LNCAP (cell line): ENCODE measurements at regions not wholly inside any gene's neighbourhood (a gene's known extent, or its start where the extent isn't known, plus 50 kb on each side); places are given as distances from the start of the nearest gene placed in this dataset.

ENCODE experiments used
- TF ChIP-seq, protein P1 (sequence below): fragments of 450-650 bp; IDR thresholded peaks from 2 replicates; pipeline ENCODE4 v1.5.1; 2017; ENCODE audit warnings: mild to moderate bottlenecking

- TF ChIP-seq, protein P1, sequence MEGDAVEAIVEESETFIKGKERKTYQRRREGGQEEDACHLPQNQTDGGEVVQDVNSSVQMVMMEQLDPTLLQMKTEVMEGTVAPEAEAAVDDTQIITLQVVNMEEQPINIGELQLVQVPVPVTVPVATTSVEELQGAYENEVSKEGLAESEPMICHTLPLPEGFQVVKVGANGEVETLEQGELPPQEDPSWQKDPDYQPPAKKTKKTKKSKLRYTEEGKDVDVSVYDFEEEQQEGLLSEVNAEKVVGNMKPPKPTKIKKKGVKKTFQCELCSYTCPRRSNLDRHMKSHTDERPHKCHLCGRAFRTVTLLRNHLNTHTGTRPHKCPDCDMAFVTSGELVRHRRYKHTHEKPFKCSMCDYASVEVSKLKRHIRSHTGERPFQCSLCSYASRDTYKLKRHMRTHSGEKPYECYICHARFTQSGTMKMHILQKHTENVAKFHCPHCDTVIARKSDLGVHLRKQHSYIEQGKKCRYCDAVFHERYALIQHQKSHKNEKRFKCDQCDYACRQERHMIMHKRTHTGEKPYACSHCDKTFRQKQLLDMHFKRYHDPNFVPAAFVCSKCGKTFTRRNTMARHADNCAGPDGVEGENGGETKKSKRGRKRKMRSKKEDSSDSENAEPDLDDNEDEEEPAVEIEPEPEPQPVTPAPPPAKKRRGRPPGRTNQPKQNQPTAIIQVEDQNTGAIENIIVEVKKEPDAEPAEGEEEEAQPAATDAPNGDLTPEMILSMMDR: no peak
Observed at GRCh38 chr6:12417191-12417590, 127.0 kb downstream of the EDN1 start.

GRCh38 chr6:12418946-12419345 is 128.8 kb downstream of the EDN1 start:
- TF ChIP-seq, protein P1: no peak

DNA sequence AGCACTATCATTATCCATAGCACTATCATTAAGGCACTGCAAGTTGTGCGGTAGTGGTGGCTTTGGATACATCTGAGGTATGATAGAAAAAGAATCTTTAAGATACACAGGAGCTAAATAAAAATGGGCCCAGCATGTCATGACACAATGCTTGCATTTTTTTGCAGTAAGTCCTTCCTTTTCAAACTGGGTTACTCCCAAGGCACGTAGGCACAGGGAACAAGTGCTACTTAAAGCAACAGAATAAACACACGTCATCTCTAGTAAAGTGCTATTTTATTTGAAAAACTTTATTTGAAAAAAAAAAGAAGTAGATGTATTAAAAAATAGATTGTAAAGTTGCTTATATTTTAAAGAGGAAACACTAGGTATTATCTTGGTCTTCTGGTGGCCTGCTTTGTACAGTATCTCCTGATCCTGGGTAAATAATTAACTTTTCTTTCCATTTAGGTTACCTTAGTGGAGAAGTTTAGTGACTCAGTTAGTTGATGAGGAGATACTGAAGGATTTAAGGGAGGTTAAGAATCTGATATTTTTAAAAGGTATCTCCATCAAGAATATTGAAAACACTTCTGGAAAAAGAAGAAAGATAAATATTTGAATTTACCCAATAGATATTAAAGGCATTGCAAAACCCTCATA is 129.6 kb downstream of the EDN1 start:
- TF ChIP-seq, protein P1: no peak

DNA sequence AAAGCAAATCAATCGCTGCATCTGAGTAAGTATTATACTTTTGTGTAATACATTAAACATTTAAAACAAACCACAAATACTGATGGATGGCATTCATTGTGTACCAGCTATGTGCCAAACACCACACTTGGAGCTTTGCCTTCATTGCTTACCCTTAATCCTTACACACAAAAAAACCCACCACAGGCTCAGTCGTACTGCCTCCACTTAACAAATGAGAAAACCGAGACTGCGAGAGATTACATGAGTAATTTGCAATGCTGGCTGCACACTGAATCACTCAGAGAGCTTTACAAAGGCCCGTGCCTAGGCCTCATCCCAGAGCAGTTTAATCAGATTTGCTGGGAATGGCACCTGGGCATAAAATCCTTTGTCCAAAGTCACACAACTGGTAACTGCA is 130.5 kb downstream of the EDN1 start:
- TF ChIP-seq, protein P1: no peak

DNA sequence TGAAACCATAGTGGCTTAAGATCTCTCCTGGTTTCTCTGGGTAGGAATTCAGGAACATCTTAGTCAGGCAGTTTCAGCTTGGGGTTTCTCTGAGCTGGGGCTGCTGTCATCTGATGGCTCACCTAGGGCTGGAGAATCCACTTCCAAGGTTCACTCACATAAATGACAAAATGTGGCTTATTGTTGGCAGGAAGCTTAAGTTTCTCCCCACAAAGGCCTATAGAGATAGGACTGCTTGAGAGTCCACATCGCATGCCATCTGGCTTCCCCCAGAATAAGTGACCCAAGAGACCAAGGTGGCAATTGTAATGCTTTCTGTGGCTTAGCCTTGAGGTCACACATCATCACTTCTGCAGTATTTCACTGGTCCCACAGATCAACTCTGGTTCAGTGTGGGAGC is 131.4 kb downstream of the EDN1 start:
- TF ChIP-seq, protein P1: no peak

DNA sequence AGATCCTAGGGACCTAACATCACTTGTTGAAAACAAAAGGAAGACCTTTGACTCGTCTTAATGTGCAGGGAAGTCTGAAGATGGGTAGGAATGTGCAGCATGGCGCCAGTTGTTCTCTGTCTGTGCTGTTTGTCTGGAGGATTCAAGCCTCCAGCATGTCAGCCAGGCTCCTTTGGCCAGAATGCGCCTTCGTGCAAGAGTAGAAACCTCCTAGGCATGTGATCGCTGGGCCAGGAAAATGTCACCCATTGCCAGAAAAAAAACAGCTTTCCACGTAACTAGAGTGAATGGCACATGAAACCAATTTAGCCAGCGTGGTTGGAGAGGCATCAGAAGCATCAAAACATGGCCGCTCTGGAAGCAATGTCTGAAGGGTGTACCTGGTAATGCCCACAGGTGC is 132.7 kb downstream of the EDN1 start:
- TF ChIP-seq, protein P1: no peak

GRCh38 chr6:12423832-12424231 is 133.7 kb downstream of the EDN1 start:
- TF ChIP-seq, protein P1: no peak

- TF ChIP-seq, protein P1: no peak
Observed at GRCh38 chr6:12426121-12426520, 136.0 kb downstream of the EDN1 start.
